ENCODE measurements at regions not wholly inside any gene's neighbourhood (a gene's known extent, or its start where the extent isn't known, plus 50 kb on each side); places are given as distances from the start of the nearest gene placed in this dataset.

GRCh38 chr2:144277622-144278354, 242.1 kb downstream of the ZEB2 start:
- BruUV-seq (replicated peaks) = no TSS peak
- Histone ChIP-seq H3K27me3 (replicated peaks; ENCODE audit: insufficient read depth, low read depth, low read length, poor library complexity) (no peaks in the 10 kb centered on the region), H3K36me3 (ENCODE audit: insufficient read depth, low read length, poor library complexity, severe bottlenecking) (no peaks in the 10 kb centered on the region), H3K4me3 (ENCODE audit: low read depth, low read length, poor library complexity, severe bottlenecking) (no peak overlapping the region), H3K4me1 (ENCODE audit: insufficient read depth, low read length, poor library complexity, severe bottlenecking) (peaks cover 9% of the 10 kb centered on the region), H3K9me3 (ENCODE audit: low read depth, low read length, poor library complexity, severe bottlenecking) (peaks cover 3% of the 10 kb centered on the region), H3K27ac (ENCODE audit: low read depth, low read length, poor library complexity, severe bottlenecking) (no peak overlapping the region)
- no peak for DNase-seq (ENCODE audit: low spot score)
- POLR2A ChIA-PET (ENCODE audit: low non-redundant PET) = no interaction called here
- TF ChIP-seq CTCF (conservative IDR thresholded peaks at IDR 0.05; ENCODE audit: low read depth, low read length) (no peak), EZH2 (IDR thresholded peaks at IDR 0.05; ENCODE audit: borderline replicate concordance, low read depth, low read length, poor library complexity, severe bottlenecking) (no peak)
- CTCF ChIA-PET = interaction anchor here (0.6 kb wide), 1 partner anchor 177 kb away, joined by 5 read pairs; no protein-coding TSS in a partner anchor
- intact Hi-C loops (cut with micrococcal nuclease; ENCODE audit: unreplicated experiment) = no loop called here

GRCh38 chr2:144275340-144275739, 244.6 kb downstream of the ZEB2 start:
- no peak for DNase-seq (ENCODE audit: low spot score)
- Histone ChIP-seq H3K4me1 (ENCODE audit: insufficient read depth, low read length, poor library complexity, severe bottlenecking) (peaks cover 24% of the 10 kb centered on the region), H3K4me3 (ENCODE audit: low read depth, low read length, poor library complexity, severe bottlenecking) (no peak overlapping the region), H3K36me3 (ENCODE audit: insufficient read depth, low read length, poor library complexity, severe bottlenecking) (no peaks in the 10 kb centered on the region), H3K27me3 (replicated peaks; ENCODE audit: insufficient read depth, low read depth, low read length, poor library complexity) (no peaks in the 10 kb centered on the region), H3K9me3 (ENCODE audit: low read depth, low read length, poor library complexity, severe bottlenecking) (peaks cover 3% of the 10 kb centered on the region), H3K27ac (ENCODE audit: low read depth, low read length, poor library complexity, severe bottlenecking) (no peak overlapping the region)
- POLR2A ChIA-PET (ENCODE audit: low non-redundant PET) = no interaction called here
- TF ChIP-seq EZH2 (IDR thresholded peaks at IDR 0.05; ENCODE audit: borderline replicate concordance, low read depth, low read length, poor library complexity, severe bottlenecking) = no peak
- BruUV-seq (replicated peaks) = no TSS peak
- intact Hi-C loops (cut with micrococcal nuclease; ENCODE audit: unreplicated experiment) = no loop called here
- CTCF ChIA-PET = no interaction called here

GRCh38 chr2:144274131-144274530, 245.8 kb downstream of the ZEB2 start:
- intact Hi-C loops (cut with micrococcal nuclease; ENCODE audit: unreplicated experiment) = no loop called here
- Histone ChIP-seq H3K27ac (ENCODE audit: low read depth, low read length, poor library complexity, severe bottlenecking) (no peak overlapping the region), H3K27me3 (replicated peaks; ENCODE audit: insufficient read depth, low read depth, low read length, poor library complexity) (no peaks in the 10 kb centered on the region), H3K4me1 (ENCODE audit: insufficient read depth, low read length, poor library complexity, severe bottlenecking) (peaks cover 24% of the 10 kb centered on the region), H3K9me3 (ENCODE audit: low read depth, low read length, poor library complexity, severe bottlenecking) (peaks cover 3% of the 10 kb centered on the region), H3K4me3 (ENCODE audit: low read depth, low read length, poor library complexity, severe bottlenecking) (no peak overlapping the region), H3K36me3 (ENCODE audit: insufficient read depth, low read length, poor library complexity, severe bottlenecking) (no peaks in the 10 kb centered on the region)
- no TSS peak for BruUV-seq (replicated peaks)
- DNase-seq (ENCODE audit: low spot score) = peak; percentile 15
- CTCF ChIA-PET = no interaction called here
- TF ChIP-seq CTCF (conservative IDR thresholded peaks at IDR 0.05; ENCODE audit: low read depth, low read length) (no peak), EZH2 (IDR thresholded peaks at IDR 0.05; ENCODE audit: borderline replicate concordance, low read depth, low read length, poor library complexity, severe bottlenecking) (no peak)
- POLR2A ChIA-PET (ENCODE audit: low non-redundant PET) = no interaction called here

- intact Hi-C loops (cut with micrococcal nuclease; ENCODE audit: unreplicated experiment) = no loop called here
- peaks cover 3% of the 10 kb centered on the region for H3K9me3 ChIP-seq (ENCODE audit: low read depth, low read length, poor library complexity, severe bottlenecking)
- peaks cover 19% of the 10 kb centered on the region for H3K4me1 ChIP-seq (ENCODE audit: insufficient read depth, low read length, poor library complexity, severe bottlenecking)
- no peaks in the 10 kb centered on the region for H3K27me3 ChIP-seq (replicated peaks; ENCODE audit: insufficient read depth, low read depth, low read length, poor library complexity)
- H3K4me3 ChIP-seq (ENCODE audit: low read depth, low read length, poor library complexity, severe bottlenecking) = no peak overlapping the region
- no peak for DNase-seq (ENCODE audit: low spot score)
- ChIA-PET POLR2A (ENCODE audit: low non-redundant PET) (no interaction called here), CTCF (no interaction called here)
- no peak overlapping the region for H3K27ac ChIP-seq (ENCODE audit: low read depth, low read length, poor library complexity, severe bottlenecking)
- H3K36me3 ChIP-seq (ENCODE audit: insufficient read depth, low read length, poor library complexity, severe bottlenecking) = no peaks in the 10 kb centered on the region
- no TSS peak for BruUV-seq (replicated peaks)
- no peak for TF ChIP-seq EZH2 (IDR thresholded peaks at IDR 0.05; ENCODE audit: borderline replicate concordance, low read depth, low read length, poor library complexity, severe bottlenecking)
- no peak for TF ChIP-seq CTCF (conservative IDR thresholded peaks at IDR 0.05; ENCODE audit: low read depth, low read length)
Measured at GRCh38 chr2:144270951-144271350, 249.0 kb downstream of the ZEB2 start.
